Head of caudate nucleus (tissue), 42 donors: ENCODE measurements at regions not wholly inside any gene's neighbourhood (a gene's known extent, or its start where the extent isn't known, plus 50 kb on each side); places are given as distances from the start of the nearest gene placed in this dataset.

ENCODE experiments used
- DNase-seq, 42 donors: peaks; one replicate each; pipeline versions ENCODE4 v3.0.0 to v3.0.0-alpha.2; 2020 to 2021; ENCODE audit warnings: mixed read lengths in 7 of 42
- intact Hi-C: fragments of 100-400 bp; cut with DNase I; formaldehyde crosslinking; loops from one replicate; pipeline ENCODE4 v1.15.0; 2022

- intact Hi-C loops, result no loop called here
- DNase-seq, result no peak
These were observed 120.4 kb upstream of the NEDD4L start for GRCh38 chr18:57923611-57924010.

- intact Hi-C loops, result no loop called here
- DNase-seq, result no peak
These were observed 119.8 kb upstream of the ATP8B1 start for GRCh38 chr18:57922885-57923284.

GRCh38 chr18:57921708-57922107 lies 118.6 kb upstream of the ATP8B1 start:
- intact Hi-C loops, result no loop called here
- no peak for DNase-seq

GRCh38 chr18:57920036-57920435 lies 116.9 kb upstream of the ATP8B1 start:
- intact Hi-C loops, result no loop called here
- peak in 1 of 42 donors; percentile 6 for DNase-seq

GRCh38 chr18:57918601-57919000 lies 115.5 kb upstream of the ATP8B1 start:
- no peak for DNase-seq
- intact Hi-C loops, result no loop called here

GRCh38 chr18:57916684-57917083 lies 113.6 kb upstream of the ATP8B1 start:
- no peak for DNase-seq
- intact Hi-C loops, result no loop called here

- DNase-seq, result peak; percentile 34 to 91 (median 78)
- intact Hi-C loops, result no loop called here
These were observed 112.9 kb upstream of the ATP8B1 start for GRCh38 chr18:57915865-57916582.

- peak in 1 of 42 donors; percentile 9 for DNase-seq
These were observed 112.1 kb upstream of the ATP8B1 start for GRCh38 chr18:57915248-57915647.

GRCh38 chr18:57913686-57914085 lies 110.6 kb upstream of the ATP8B1 start:
- peak in 4 of 42 donors; percentile 15 to 21 (median 16) for DNase-seq

More at GRCh38 chr18:57915248-57915647, 112.1 kb upstream of the ATP8B1 start:
- intact Hi-C loops, result no loop called here

GRCh38 chr18:57910817-57911216 lies 107.7 kb upstream of the ATP8B1 start:
- intact Hi-C loops, result no loop called here
- peak in 1 of 42 donors; percentile 31 for DNase-seq

More at GRCh38 chr18:57913686-57914085, 110.6 kb upstream of the ATP8B1 start:
- intact Hi-C loops, result no loop called here

GRCh38 chr18:57910134-57910533 lies 107.0 kb upstream of the ATP8B1 start:
- intact Hi-C loops, result no loop called here

GRCh38 chr18:57909620-57910019 lies 106.5 kb upstream of the ATP8B1 start:
- DNase-seq, result peak; percentile 16 to 89 (median 58)
- intact Hi-C loops, result no loop called here

More at GRCh38 chr18:57910134-57910533, 107.0 kb upstream of the ATP8B1 start:
- DNase-seq, result no peak

- intact Hi-C loops, result no loop called here
- no peak for DNase-seq
These were observed 105.0 kb upstream of the ATP8B1 start for GRCh38 chr18:57908092-57908491.

- no peak for DNase-seq
- intact Hi-C loops, result no loop called here
These were observed 104.4 kb upstream of the ATP8B1 start for GRCh38 chr18:57907550-57907949.

- intact Hi-C loops, result no loop called here
- DNase-seq, result peak in 34 of 42 donors; percentile 14 to 86 (median 46)
These were observed 103.7 kb upstream of the ATP8B1 start for GRCh38 chr18:57906852-57907251.

- intact Hi-C loops, result no loop called here
These were observed 101.4 kb upstream of the ATP8B1 start for GRCh38 chr18:57904535-57904934.

GRCh38 chr18:57902721-57903120 lies 99.6 kb upstream of the ATP8B1 start:
- intact Hi-C loops, result no loop called here
- DNase-seq, result no peak

More at GRCh38 chr18:57904535-57904934, 101.4 kb upstream of the ATP8B1 start:
- no peak for DNase-seq

GRCh38 chr18:57901825-57902589 lies 98.9 kb upstream of the ATP8B1 start:
- no peak for DNase-seq
- intact Hi-C loops, result no loop called here

GRCh38 chr18:57900906-57901435 lies 97.9 kb upstream of the ATP8B1 start:
- no peak for DNase-seq
- intact Hi-C loops, result no loop called here

- no peak for DNase-seq
- intact Hi-C loops, result no loop called here
These were observed 95.5 kb upstream of the ATP8B1 start for GRCh38 chr18:57898506-57899124.
